Keratinocyte (primary cell): ENCODE measurements at regions not wholly inside any gene's neighbourhood (a gene's known extent, or its start where the extent isn't known, plus 50 kb on each side); places are given as distances from the start of the nearest gene placed in this dataset.

Experiments used
- DNase-seq: peaks from one replicate; pipeline ENCODE4 v3.0.0-alpha.2; 2011; ENCODE audit warnings: low read depth, missing footprints, low spot score
- FAIRE-seq: peaks from 2 replicates; lab custom pipeline; 2011; peaks lifted over from hg19 to GRCh38; lab: Jason Lieb, UNC
- H2AFZ ChIP-seq: 2 replicates; pipeline ENCODE4 v1.6.0; 2012; ENCODE audit warnings: low read length, control low read depth, inconsistent platforms; ENCODE audit not compliant: control insufficient read depth
- H3K27ac ChIP-seq: 2 replicates; pipeline ENCODE4 v1.5.1; 2011; ENCODE audit warnings: low read length; ENCODE audit not compliant: control insufficient read depth, insufficient read depth
- H3K27me3 ChIP-seq: 3 replicates; pipeline ENCODE4 v1.6.0; 2011; ENCODE audit warnings: low read length; ENCODE audit not compliant: control insufficient read depth, insufficient read depth; ENCODE audit errors: extremely low read depth
- H3K36me3 ChIP-seq, 2 experiments: 2 replicates in 1 of 2; 3 replicates in 1 of 2; pipeline ENCODE4 v1.5.1; 2011; ENCODE audit warnings: low read length in 2 of 2, mild to moderate bottlenecking in 1 of 2; ENCODE audit not compliant: control insufficient read depth in 2 of 2, insufficient read depth in 2 of 2; ENCODE audit errors: extremely low read depth in 1 of 2
- H3K4me1 ChIP-seq: 3 replicates; pipeline ENCODE4 v1.5.1; 2011; ENCODE audit warnings: low read length; ENCODE audit not compliant: control insufficient read depth, insufficient read depth; ENCODE audit errors: extremely low read depth
- H3K4me2 ChIP-seq: 3 replicates; pipeline ENCODE4 v1.6.0; 2011; ENCODE audit warnings: low read depth, low read length; ENCODE audit not compliant: control insufficient read depth, insufficient read depth; ENCODE audit errors: extremely low read depth
- H3K4me3 ChIP-seq, 3 experiments: fragments of 200-600 bp in 1 of 3; sonication (generic) in 1 of 3; 2 replicates in 2 of 3; 3 replicates in 1 of 3; pipeline ENCODE4 v1.5.1; 2011 to 2016; ENCODE audit warnings: low read length in 3 of 3, mild to moderate bottlenecking in 3 of 3, control low read depth in 2 of 3, inconsistent platforms in 1 of 3, low read depth in 1 of 3, mixed read lengths in 1 of 3, mixed run types in 1 of 3, moderate library complexity in 1 of 3; ENCODE audit not compliant: control insufficient read depth in 2 of 3, insufficient read depth in 2 of 3; ENCODE audit errors: extremely low read depth in 1 of 3
- H3K79me2 ChIP-seq: 2 replicates; pipeline ENCODE4 v1.6.0; 2012; ENCODE audit warnings: low read length; ENCODE audit not compliant: control insufficient read depth, insufficient read depth
- H3K9ac ChIP-seq: 3 replicates; pipeline ENCODE4 v1.6.0; 2011; ENCODE audit warnings: low read length; ENCODE audit not compliant: control insufficient read depth, insufficient read depth; ENCODE audit errors: extremely low read depth
- H3K9me1 ChIP-seq: 3 replicates; pipeline ENCODE4 v1.6.0; 2011; ENCODE audit warnings: low read length; ENCODE audit not compliant: control insufficient read depth, insufficient read depth; ENCODE audit errors: extremely low read depth
- H3K9me3 ChIP-seq: 2 replicates; pipeline ENCODE4 v1.5.1; 2012; ENCODE audit warnings: low read depth, low read length; ENCODE audit not compliant: control insufficient read depth
- H4K20me1 ChIP-seq: 3 replicates; pipeline ENCODE4 v1.6.0; 2011; ENCODE audit warnings: low read length; ENCODE audit not compliant: control insufficient read depth, insufficient read depth; ENCODE audit errors: extremely low read depth
- CTCF ChIP-seq, 3 experiments: IDR thresholded peaks in 1 of 3; conservative IDR thresholded peaks in 1 of 3; optimal IDR thresholded peaks in 1 of 3; 2 replicates in 2 of 3; 3 replicates in 1 of 3; pipeline versions ENCODE3 to v1.5.1; 2011; ENCODE audit warnings: low read length in 3 of 3, mild to moderate bottlenecking in 3 of 3, moderate library complexity in 2 of 3, control low read depth in 1 of 3, inconsistent platforms in 1 of 3; ENCODE audit not compliant: insufficient read depth in 2 of 3; ENCODE audit errors: extremely low read depth in 1 of 3
- EZH2 ChIP-seq: IDR thresholded peaks from one replicate; pipeline ENCODE4 v1.6.1; 2012; ENCODE audit warnings: inconsistent platforms, mild to moderate bottlenecking, low read length, moderate library complexity
- dilution Hi-C: fragments of 300-500 bp; cut with MboI; formaldehyde crosslinking; loops from one replicate; pipeline ENCODE4 v1.7.0; 2020; ENCODE audit warnings: low sequenced_read_pairs; ENCODE audit not compliant: extremely low pct_ligation_motif_present

DNA sequence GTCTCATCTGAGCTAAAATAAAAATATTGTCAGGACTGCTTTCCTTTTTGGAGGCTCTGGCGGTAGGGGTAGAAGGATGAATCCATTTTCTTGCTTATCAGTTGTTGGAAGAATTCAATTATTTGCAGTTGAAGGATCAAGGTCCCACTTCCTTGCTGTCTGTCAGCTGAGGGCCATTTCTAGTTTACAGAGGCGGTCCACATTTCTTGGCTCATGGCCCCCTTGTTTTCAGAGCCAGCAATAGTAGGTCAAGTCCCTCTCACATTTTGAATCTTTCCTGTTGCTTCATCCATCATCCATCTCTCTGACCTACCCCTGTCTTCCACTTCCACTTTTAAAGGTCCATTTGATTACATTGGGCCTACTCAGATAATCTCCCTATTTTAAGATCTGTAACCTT is 1099.3 kb upstream of the DIAPH2 start:
- FAIRE-seq = no peak
- no peak overlapping the region for H3K4me2 ChIP-seq
- dilution Hi-C loops = no loop called here
- H3K27ac ChIP-seq = no peak overlapping the region
- no peaks in the 10 kb centered on the region for H3K36me3 ChIP-seq
- H3K9me3 ChIP-seq = no peaks in the 10 kb centered on the region
- DNase-seq = no peak
- H2AFZ ChIP-seq = no peak overlapping the region
- no peaks in the 10 kb centered on the region for H3K27me3 ChIP-seq
- H3K4me3 ChIP-seq = no peak overlapping the region
- no peak overlapping the region for H3K9ac ChIP-seq
- no peaks in the 10 kb centered on the region for H3K4me1 ChIP-seq
- H4K20me1 ChIP-seq = no peaks in the 10 kb centered on the region
- no peaks in the 10 kb centered on the region for H3K79me2 ChIP-seq
- TF ChIP-seq CTCF (optimal IDR thresholded peaks at IDR 0.05 in 1 of 3, IDR thresholded peaks at IDR 0.05 in 1 of 3, conservative IDR thresholded peaks at IDR 0.05 in 1 of 3; ENCODE audit: extremely low read depth in 1 of 3, insufficient read depth in 2 of 3, low read length in 3 of 3) (no peak), EZH2 (no peak)
- no peaks in the 10 kb centered on the region for H3K9me1 ChIP-seq

DNA sequence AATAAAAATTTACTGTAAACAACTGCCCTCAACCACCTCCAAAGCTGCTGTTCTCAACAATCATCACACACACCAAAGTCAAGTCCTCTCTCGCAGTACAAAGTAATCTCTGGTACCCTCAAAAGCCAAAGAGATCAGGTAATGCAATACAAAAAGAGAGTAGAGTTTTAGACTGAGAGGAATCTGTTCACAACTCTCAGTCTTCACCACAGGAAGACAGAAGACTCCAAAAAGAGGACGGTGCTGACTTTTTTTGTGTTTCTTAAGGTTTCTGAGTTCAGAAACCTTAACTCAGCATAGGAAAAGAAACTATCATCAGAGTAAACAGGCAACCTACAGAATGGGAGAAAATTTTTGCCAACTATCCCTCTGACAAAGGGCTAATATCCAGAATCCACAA is 1072.3 kb upstream of the DIAPH2 start:
- Histone ChIP-seq H3K36me3 (no peaks in the 10 kb centered on the region), H3K9me3 (no peaks in the 10 kb centered on the region), H3K4me1 (no peaks in the 10 kb centered on the region), H3K9ac (no peak overlapping the region), H4K20me1 (no peaks in the 10 kb centered on the region), H3K9me1 (no peaks in the 10 kb centered on the region), H3K4me2 (no peak overlapping the region), H3K27ac (no peak overlapping the region), H3K4me3 (no peak overlapping the region), H3K79me2 (no peaks in the 10 kb centered on the region), H3K27me3 (no peaks in the 10 kb centered on the region), H2AFZ (no peak overlapping the region)
- dilution Hi-C loops = no loop called here
- FAIRE-seq (no peak), DNase-seq (no peak)
- TF ChIP-seq CTCF (optimal IDR thresholded peaks at IDR 0.05 in 1 of 3, IDR thresholded peaks at IDR 0.05 in 1 of 3, conservative IDR thresholded peaks at IDR 0.05 in 1 of 3; ENCODE audit: extremely low read depth in 1 of 3, insufficient read depth in 2 of 3, low read length in 3 of 3) (no peak), EZH2 (no peak)
